OCI-LY7 (cell line): ENCODE measurements at regions not wholly inside any gene's neighbourhood (a gene's known extent, or its start where the extent isn't known, plus 50 kb on each side); places are given as distances from the start of the nearest gene placed in this dataset.

Experiments used
- CTCF ChIP-seq: fragments of 200-600 bp; sonication (generic); conservative IDR thresholded peaks from 2 replicates; pipeline ENCODE4 v1.5.1; 2014; ENCODE audit warnings: mild to moderate bottlenecking, antibody characterized with exemption, low read length, moderate library complexity, mixed read lengths
- EZH2phosphoT487 ChIP-seq: fragments of 200-600 bp; sonication (generic); IDR thresholded peaks from 2 replicates; pipeline ENCODE4 v1.6.1; 2018; ENCODE audit warnings: low read depth, borderline replicate concordance, mild to moderate bottlenecking, mixed run types, antibody characterized with exemption, low read length, moderate library complexity, mixed read lengths

- TF ChIP-seq CTCF (no peak), EZH2phosphoT487 (no peak)
Observed at GRCh38 chr9:126109575-126109974, 217.1 kb upstream of the MVB12B start.
